ENCODE measurements at regions not wholly inside any gene's neighbourhood (a gene's known extent, or its start where the extent isn't known, plus 50 kb on each side); places are given as distances from the start of the nearest gene placed in this dataset.

DNA sequence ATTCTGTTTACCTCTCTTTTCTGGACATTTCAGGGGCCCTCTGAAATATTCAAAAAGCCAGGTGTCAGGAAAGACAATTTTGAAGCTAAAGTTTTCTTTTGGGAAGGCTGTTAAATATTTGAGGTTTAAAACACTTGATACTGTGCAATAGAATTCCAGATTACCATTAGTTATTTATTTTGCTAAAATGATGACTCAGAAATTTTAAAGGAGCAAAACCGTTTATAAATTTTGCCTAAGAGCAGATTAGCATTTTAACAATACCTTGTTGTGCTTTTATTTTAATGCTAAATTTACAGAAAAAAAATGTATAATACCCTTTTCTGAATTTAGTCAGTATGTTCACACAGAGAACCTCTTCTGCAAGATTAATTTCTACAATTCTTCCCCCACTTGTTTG, 1159.9 kb downstream of the DSC3 start:
- no peak overlapping the region for H3K9ac ChIP-seq (ENCODE audit: low read length in 3 of 3)
- no peaks in the 10 kb centered on the region for H3K36me3 ChIP-seq (ENCODE audit: control insufficient read depth in 2 of 3, insufficient read depth in 3 of 3, low read length in 3 of 3)
- FAIRE-seq = no peak
- intact Hi-C loops (cut with DNase I) = no loop called here
- no peaks in the 10 kb centered on the region for H3K9me3 ChIP-seq (ENCODE audit: control insufficient read depth in 2 of 3, insufficient read depth in 1 of 3, low read length in 3 of 3)
- no peaks in the 10 kb centered on the region for H3K27me3 ChIP-seq (ENCODE audit: control insufficient read depth, insufficient read depth, low read length)
- H3K4me3 ChIP-seq (ENCODE audit: low read length in 3 of 3) = no peak overlapping the region
- H3K4me1 ChIP-seq (ENCODE audit: control insufficient read depth in 2 of 3, insufficient read depth in 2 of 3, low read depth in 1 of 3, low read length in 3 of 3) = no peaks in the 10 kb centered on the region
- TF ChIP-seq CTCF (IDR thresholded peaks at IDR 0.05; ENCODE audit: borderline replicate concordance, extremely low read depth, insufficient read depth) = no peak
- DNase-seq = no peak
- no peak overlapping the region for H3K27ac ChIP-seq (ENCODE audit: low read depth in 2 of 2, low read length in 2 of 2)

GRCh38 chr18:29879763-29880162, 1162.8 kb downstream of the DSC3 start:
- DNase-seq (no peak), FAIRE-seq (no peak)
- no peak for TF ChIP-seq CTCF (IDR thresholded peaks at IDR 0.05; ENCODE audit: borderline replicate concordance, extremely low read depth, insufficient read depth)
- Histone ChIP-seq H3K27ac (ENCODE audit: low read depth in 2 of 2, low read length in 2 of 2) (no peak overlapping the region), H3K36me3 (ENCODE audit: control insufficient read depth in 2 of 3, insufficient read depth in 3 of 3, low read length in 3 of 3) (no peaks in the 10 kb centered on the region), H3K4me3 (ENCODE audit: low read length in 3 of 3) (no peak overlapping the region), H3K27me3 (ENCODE audit: control insufficient read depth, insufficient read depth, low read length) (no peaks in the 10 kb centered on the region), H3K9me3 (ENCODE audit: control insufficient read depth in 2 of 3, insufficient read depth in 1 of 3, low read length in 3 of 3) (no peaks in the 10 kb centered on the region), H3K9ac (ENCODE audit: low read length in 3 of 3) (no peak overlapping the region), H3K4me1 (ENCODE audit: control insufficient read depth in 2 of 3, insufficient read depth in 2 of 3, low read depth in 1 of 3, low read length in 3 of 3) (no peaks in the 10 kb centered on the region)
- intact Hi-C loops (cut with DNase I) = no loop called here

GRCh38 chr18:29874519-29875098, 1167.9 kb downstream of the DSC3 start:
- peak; percentile 10 for TF ChIP-seq CTCF (IDR thresholded peaks at IDR 0.05; ENCODE audit: borderline replicate concordance, extremely low read depth, insufficient read depth)
- peak in 3 of 5 donors; percentile 41 to 83 (median 58) for DNase-seq
- Histone ChIP-seq H3K27ac (ENCODE audit: low read depth in 2 of 2, low read length in 2 of 2) (no peak overlapping the region), H3K4me3 (ENCODE audit: low read length in 3 of 3) (no peak overlapping the region), H3K4me1 (ENCODE audit: control insufficient read depth in 2 of 3, insufficient read depth in 2 of 3, low read depth in 1 of 3, low read length in 3 of 3) (no peaks in the 10 kb centered on the region), H3K27me3 (ENCODE audit: control insufficient read depth, insufficient read depth, low read length) (no peaks in the 10 kb centered on the region), H3K36me3 (ENCODE audit: control insufficient read depth in 2 of 3, insufficient read depth in 3 of 3, low read length in 3 of 3) (no peaks in the 10 kb centered on the region), H3K9me3 (ENCODE audit: control insufficient read depth in 2 of 3, insufficient read depth in 1 of 3, low read length in 3 of 3) (no peaks in the 10 kb centered on the region), H3K9ac (ENCODE audit: low read length in 3 of 3) (no peak overlapping the region)
- FAIRE-seq = no peak
- intact Hi-C loops (cut with DNase I) = no loop called here

DNA sequence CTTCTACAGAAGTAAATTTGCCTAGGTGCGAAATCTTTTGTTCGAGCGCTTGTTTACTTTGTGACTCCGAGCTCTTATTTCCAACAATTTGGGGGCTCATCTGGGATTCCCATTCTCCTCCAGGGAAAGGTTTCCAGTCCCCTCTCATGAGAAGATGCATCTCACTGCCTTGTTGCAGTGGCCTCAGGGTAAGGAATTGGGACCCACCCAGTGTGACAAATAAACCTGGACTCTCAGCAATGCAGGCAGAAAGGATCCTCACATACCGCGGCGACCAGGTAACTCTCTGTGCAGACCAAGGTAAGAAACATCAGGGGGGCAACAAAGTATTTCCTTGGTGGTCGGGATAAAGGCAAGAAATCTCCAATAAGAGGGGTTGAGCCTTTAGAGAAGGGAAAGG, 1169.3 kb downstream of the DSC3 start:
- H3K9ac ChIP-seq (ENCODE audit: low read length in 3 of 3) = no peak overlapping the region
- DNase-seq = no peak
- no peaks in the 10 kb centered on the region for H3K36me3 ChIP-seq (ENCODE audit: control insufficient read depth in 2 of 3, insufficient read depth in 3 of 3, low read length in 3 of 3)
- no peak for FAIRE-seq
- H3K4me3 ChIP-seq (ENCODE audit: low read length in 3 of 3) = no peak overlapping the region
- no peaks in the 10 kb centered on the region for H3K4me1 ChIP-seq (ENCODE audit: control insufficient read depth in 2 of 3, insufficient read depth in 2 of 3, low read depth in 1 of 3, low read length in 3 of 3)
- no peaks in the 10 kb centered on the region for H3K9me3 ChIP-seq (ENCODE audit: control insufficient read depth in 2 of 3, insufficient read depth in 1 of 3, low read length in 3 of 3)
- H3K27ac ChIP-seq (ENCODE audit: low read depth in 2 of 2, low read length in 2 of 2) = no peak overlapping the region
- intact Hi-C loops (cut with DNase I) = no loop called here
- no peaks in the 10 kb centered on the region for H3K27me3 ChIP-seq (ENCODE audit: control insufficient read depth, insufficient read depth, low read length)
- TF ChIP-seq CTCF (IDR thresholded peaks at IDR 0.05; ENCODE audit: borderline replicate concordance, extremely low read depth, insufficient read depth) = no peak
